ENCODE measurements at regions not wholly inside any gene's neighbourhood (a gene's known extent, or its start where the extent isn't known, plus 50 kb on each side); places are given as distances from the start of the nearest gene placed in this dataset.

DNA sequence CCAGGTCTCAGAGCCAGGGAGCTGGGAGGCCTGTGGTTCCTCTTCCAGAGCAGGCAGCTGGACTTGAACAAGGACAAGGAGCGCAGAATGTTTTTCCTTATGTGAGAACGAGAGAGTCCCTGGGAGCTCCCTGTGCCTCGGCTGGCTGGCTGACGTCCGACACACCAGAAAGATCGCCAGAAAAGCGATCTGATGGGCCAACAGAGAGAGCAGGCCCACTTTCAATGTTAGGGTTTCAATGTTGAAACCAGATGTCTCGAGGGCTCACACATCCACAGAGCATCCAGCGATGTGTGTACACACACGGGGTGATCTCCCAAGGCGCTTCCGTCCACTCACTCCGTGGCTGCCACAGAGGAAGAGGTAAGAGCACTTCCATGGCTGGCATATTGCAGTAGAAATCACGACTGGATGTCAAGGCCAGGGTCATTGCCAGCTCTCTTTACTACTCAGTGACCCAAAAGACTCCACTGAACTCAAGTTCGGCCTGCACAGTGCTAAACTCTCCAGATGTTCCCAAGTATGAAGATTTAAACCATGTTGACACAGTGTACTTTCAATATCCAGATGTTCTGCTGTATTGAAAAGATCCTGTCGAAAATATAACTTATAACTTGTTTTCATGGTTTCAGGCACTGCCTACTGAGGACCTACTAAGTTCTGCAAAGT lies 70.8 kb upstream of the FOXC1 start:
- TF ChIP-seq, protein P1, sequence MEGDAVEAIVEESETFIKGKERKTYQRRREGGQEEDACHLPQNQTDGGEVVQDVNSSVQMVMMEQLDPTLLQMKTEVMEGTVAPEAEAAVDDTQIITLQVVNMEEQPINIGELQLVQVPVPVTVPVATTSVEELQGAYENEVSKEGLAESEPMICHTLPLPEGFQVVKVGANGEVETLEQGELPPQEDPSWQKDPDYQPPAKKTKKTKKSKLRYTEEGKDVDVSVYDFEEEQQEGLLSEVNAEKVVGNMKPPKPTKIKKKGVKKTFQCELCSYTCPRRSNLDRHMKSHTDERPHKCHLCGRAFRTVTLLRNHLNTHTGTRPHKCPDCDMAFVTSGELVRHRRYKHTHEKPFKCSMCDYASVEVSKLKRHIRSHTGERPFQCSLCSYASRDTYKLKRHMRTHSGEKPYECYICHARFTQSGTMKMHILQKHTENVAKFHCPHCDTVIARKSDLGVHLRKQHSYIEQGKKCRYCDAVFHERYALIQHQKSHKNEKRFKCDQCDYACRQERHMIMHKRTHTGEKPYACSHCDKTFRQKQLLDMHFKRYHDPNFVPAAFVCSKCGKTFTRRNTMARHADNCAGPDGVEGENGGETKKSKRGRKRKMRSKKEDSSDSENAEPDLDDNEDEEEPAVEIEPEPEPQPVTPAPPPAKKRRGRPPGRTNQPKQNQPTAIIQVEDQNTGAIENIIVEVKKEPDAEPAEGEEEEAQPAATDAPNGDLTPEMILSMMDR (IDR thresholded peaks at IDR 0.05) = no peak
- no peak for TF ChIP-seq POLR2A (IDR thresholded peaks at IDR 0.05)
